HPDE6-E6E7 (cell line): ENCODE measurements at regions not wholly inside any gene's neighbourhood (a gene's known extent, or its start where the extent isn't known, plus 50 kb on each side); places are given as distances from the start of the nearest gene placed in this dataset.
"Not testable (repeated sequence)": the region's sequence is repeated elsewhere in the genome, so short reads cannot be mapped to it uniquely, and the experiment has no call there.

ENCODE experiments used
- DNase-seq: peaks from one replicate; pipeline ENCODE4 v3.0.0; 2011; ENCODE audit warnings: missing footprints; ENCODE audit errors: extremely low spot score

GRCh38 chr7:85719981-85720953 lies 533.4 kb upstream of the SEMA3D start:
- peak; percentile 23 for DNase-seq

DNA sequence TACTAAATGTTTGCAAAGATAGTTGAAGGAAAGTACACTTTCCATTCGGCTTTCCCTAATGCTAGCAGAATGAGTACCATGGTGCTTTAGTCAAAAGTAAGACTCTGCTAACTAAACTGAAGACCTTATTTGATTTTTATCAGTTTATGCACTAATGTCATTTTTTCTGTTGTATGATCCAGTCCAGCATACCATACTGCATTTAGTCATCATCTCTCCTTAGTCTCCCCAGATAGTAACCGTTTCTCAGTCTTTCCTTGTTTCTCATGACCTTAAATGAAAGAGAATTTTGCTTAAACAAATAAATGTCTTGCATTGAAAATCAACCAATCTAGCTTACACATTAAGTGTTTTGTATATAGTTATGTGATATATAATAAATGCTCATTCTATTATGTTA lies 529.5 kb upstream of the SEMA3D start:
- DNase-seq, result no peak

- no peak for DNase-seq
Observed at GRCh38 chr7:85714951-85715350, 528.1 kb upstream of the SEMA3D start.

DNA sequence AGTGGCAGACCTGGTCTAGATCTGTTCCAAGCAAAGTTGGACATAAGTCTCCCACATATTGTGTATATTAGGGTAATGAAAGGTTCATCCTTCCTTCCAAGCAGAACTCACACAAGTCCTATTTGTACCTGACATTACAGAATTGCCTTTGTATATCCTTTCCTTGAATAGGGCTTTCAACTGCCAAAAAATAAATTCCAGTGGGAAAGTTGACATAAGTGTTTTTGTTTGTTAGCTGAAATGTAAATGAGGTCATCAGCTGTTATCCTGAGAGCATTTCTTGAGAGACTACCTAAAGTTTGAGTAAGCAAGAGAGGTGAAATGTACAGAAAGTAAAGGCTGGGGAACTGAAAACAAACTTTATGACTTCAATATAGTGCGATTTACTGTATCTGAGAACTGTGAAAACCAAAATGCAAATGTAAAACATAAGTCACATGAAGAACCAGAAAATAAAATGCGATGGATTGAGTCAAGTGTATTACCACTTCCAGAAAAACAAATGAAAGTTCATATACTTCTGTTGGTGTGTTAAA lies 527.3 kb upstream of the SEMA3D start:
- DNase-seq, result no peak

DNA sequence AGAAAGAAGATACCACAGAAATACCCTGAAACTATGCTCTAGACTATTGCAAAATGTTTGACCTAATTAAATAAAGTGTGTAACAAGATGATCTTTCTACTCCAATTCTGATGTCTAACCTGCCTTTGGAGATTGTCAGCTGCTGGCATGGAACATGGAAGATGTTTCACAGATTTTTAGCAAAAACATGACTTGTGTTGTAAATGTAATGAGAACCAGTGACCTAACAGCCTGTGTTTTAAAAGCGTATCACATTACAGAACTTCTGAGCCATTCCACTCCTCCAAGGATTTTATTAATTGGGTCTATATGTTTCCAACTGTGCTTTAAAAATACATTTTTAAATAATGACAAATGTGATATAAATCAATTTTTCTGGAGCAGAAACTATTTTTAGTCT lies 526.3 kb upstream of the SEMA3D start:
- no peak for DNase-seq

- DNase-seq, result no peak
Observed at GRCh38 chr7:85711894-85712293, 525.0 kb upstream of the SEMA3D start.

GRCh38 chr7:85710960-85711359 lies 524.1 kb upstream of the SEMA3D start:
- no peak for DNase-seq

DNA sequence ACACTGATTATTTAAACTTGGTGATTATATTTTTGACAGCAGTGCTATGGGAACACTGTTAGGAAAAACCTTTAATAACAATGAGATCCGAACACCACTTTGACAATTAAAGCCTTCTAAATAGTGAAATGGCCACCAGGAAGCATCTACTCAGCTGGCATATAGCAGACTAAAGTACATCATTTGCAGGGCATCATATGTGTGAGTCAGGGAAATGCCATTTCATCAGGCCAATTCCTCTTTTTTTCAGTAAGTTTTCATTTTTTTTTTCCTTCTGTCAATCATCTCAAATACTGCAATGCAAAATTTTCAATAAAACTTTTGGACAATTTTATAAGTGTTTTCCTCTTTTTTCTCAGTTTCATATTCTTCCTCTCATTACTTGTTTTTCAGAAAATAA lies 521.4 kb upstream of the SEMA3D start:
- no peak for DNase-seq

- no peak for DNase-seq
Observed at GRCh38 chr7:85705076-85705475, 518.2 kb upstream of the SEMA3D start.

DNA sequence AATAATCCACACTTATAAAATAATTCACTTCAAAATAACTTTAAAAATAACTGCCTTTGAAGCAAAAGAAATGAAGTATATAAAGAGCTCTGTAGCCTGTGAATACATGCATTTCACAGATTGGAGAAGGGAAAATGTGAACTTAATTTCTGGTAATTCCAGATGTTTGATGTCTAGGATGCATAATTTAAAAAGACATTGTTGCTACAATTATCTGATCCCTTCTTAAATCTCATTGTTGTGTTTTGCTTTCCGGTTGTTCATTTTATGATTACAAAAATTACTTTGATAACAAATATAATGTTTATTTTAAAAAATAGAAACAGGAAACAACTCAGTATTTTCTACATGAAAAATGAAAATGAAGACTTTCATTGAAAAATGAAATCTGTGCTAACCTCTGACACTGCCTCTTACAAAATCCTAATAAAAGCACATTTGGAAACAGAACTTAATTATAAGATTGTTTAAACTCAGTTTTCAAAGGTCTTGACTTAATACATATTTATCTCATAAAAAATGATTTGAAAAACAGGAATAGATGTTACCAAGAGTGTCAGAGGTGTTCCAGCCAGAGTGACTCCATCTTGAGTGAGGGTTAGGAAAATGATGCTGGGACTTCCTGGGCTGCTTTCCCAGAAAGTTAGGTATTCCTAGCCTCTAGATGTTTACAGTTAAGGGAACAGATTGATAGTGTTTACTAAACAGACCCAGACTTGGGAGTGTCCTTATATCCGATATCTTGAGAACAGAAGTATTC lies 516.6 kb upstream of the SEMA3D start:
- no peak for DNase-seq

GRCh38 chr7:85702348-85702747 lies 515.5 kb upstream of the SEMA3D start:
- no peak for DNase-seq

GRCh38 chr7:85699482-85699881 lies 512.6 kb upstream of the SEMA3D start:
- no peak for DNase-seq

GRCh38 chr7:85695533-85695932 lies 508.7 kb upstream of the SEMA3D start:
- DNase-seq, result peak; percentile 33

DNA sequence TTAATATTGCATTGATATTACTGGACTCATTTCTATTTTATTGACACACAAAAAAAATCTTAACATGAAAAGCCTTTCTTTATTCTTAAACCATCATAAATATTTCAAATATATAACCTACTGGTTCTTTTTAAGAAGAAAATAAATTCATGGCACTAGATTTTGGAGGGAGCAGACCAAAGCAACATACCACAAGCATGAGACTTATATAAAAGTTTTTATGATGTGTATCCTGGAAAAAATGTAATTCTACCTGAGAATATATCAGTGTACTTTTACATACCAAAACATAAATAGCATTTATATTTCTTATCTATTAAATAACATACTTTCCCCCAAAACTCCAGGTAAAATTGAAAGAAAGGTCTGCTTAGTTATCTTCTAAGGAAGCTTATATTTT lies 508.2 kb upstream of the SEMA3D start:
- no peak for DNase-seq

DNA sequence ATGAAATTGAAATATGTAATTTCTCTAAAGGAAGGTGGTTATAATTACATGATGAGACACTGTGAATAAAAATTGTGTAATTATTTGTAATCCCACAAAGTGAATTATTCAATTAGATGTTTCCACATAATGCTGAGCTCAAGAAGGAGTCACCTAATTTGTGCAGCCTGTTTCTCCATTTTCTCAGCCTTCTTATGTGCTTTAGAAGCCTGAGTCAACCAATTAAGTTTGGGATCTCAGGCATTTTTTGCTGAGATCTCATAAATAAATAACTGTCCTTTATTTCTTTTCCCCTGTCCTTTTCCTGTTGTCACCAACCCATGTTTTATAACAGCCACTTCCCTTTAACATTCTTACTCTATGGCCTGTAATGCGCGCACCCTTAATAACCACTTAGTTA lies 506.5 kb upstream of the SEMA3D start:
- DNase-seq, result no peak

DNA sequence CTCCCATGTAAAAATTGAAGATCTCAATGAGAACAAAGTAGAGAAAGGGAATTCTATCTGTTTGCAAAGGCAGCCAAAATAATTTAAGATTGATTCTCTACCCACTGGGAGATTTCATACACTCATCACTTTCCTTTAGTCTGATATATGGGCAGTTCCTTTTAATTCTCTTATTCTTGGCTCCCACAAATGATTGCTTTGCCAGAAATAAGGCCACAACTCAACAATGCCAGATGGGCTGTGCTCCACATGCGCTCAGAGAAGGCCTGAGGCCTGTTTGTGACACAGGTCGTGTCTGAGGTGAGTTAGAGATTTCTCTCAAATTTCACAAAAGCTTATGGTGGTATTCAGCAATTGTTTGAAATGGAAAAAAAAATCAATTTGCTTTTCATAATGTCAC lies 501.9 kb upstream of the SEMA3D start:
- no peak for DNase-seq

- DNase-seq, result no peak
Observed at GRCh38 chr7:85686401-85687181, 499.7 kb upstream of the SEMA3D start.

GRCh38 chr7:85685901-85686300 lies 499.0 kb upstream of the SEMA3D start:
- DNase-seq, result no peak

GRCh38 chr7:85682833-85683620 lies 496.2 kb upstream of the SEMA3D start:
- DNase-seq, result no peak

GRCh38 chr7:85681241-85681640 lies 494.4 kb upstream of the SEMA3D start:
- no peak for DNase-seq

DNA sequence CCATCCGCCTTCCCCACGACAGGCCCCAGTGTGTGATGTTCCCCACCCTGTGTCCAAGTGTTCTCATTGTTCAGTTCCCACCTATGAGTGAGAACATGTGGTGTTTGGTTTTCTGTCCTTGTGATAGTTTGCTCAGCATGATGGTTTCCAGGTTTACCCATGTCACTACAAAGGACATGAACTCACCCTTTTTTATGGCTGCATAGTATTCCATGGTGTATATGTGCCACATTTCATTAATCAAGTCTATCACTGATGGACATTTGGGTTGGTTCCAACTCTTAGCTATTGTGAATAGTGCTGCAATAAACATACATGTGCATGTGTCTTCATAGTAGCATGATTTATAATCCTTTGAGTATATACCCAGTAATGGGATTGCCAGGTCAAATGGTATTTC lies 488.2 kb upstream of the SEMA3D start:
- not testable (repeated sequence) for DNase-seq
